Adrenal gland (tissue), 9 donors: ENCODE measurements at regions not wholly inside any gene's neighbourhood (a gene's known extent, or its start where the extent isn't known, plus 50 kb on each side); places are given as distances from the start of the nearest gene placed in this dataset.

ENCODE experiments used
- DNase-seq, 7 donors: peaks; one replicate each; pipeline ENCODE4 v3.0.0-alpha.2; 2019 to 2020
- H3K27ac ChIP-seq, 5 donors: fragments of 200-600 bp; sonication (generic) in 4 of 5; 1 replicate in 3 of 5; 2 replicates in 2 of 5; pipeline versions ENCODE4 v1.5.1 to v1.8.0; 2016 to 2020; ENCODE audit warnings: mild to moderate bottlenecking in 1 of 5
- H3K27me3 ChIP-seq: fragments of 200-600 bp; 2 replicates; pipeline ENCODE4 v1.8.0; 2021
- H3K36me3 ChIP-seq, 2 donors: fragments of 200-600 bp; replicated peaks in 1 of 2; 1 replicate in 1 of 2; 2 replicates in 1 of 2; pipeline versions ENCODE4 v1.5.1 to v1.8.0; 2018 to 2022
- H3K4me1 ChIP-seq, 2 donors: fragments of 200-600 bp; replicated peaks in 1 of 2; 1 replicate in 1 of 2; 2 replicates in 1 of 2; pipeline versions ENCODE4 v1.5.1 to v1.8.0; 2018 to 2021
- H3K4me3 ChIP-seq, 4 donors: fragments of 200-600 bp; sonication (generic) in 3 of 4; one replicate each; pipeline ENCODE4 v1.5.1; 2016 to 2018
- H3K9me3 ChIP-seq, 3 donors: fragments of 200-600 bp; sonication (generic) in 1 of 3; replicated peaks in 1 of 3; 1 replicate in 2 of 3; 2 replicates in 1 of 3; pipeline versions ENCODE4 v1.5.1 to v1.8.0; 2016 to 2021
- CTCF ChIP-seq, 6 experiments: fragments of 450-650 bp in 4 of 6; fragments of 200-600 bp in 2 of 6; sonication (generic) in 1 of 6; IDR thresholded peaks; 1 replicate in 5 of 6; 2 replicates in 1 of 6; pipeline versions ENCODE4 v1.5.1 to v1.8.0; 2016 to 2021; ENCODE audit warnings: antibody characterized with exemption in 6 of 6, mild to moderate bottlenecking in 2 of 6, moderate library complexity in 1 of 6
- POLR2A ChIP-seq, 2 donors: fragments of 450-650 bp; IDR thresholded peaks; one replicate each; pipeline ENCODE4 v1.6.1; 2017; ENCODE audit warnings: antibody characterized with exemption in 2 of 2, mild to moderate bottlenecking in 2 of 2, moderate library complexity in 1 of 2
- WGBS, 4 donors: extraction: QIAGEN DNeasy Blood & Tissue Kit in 2 of 4; methylation state at CpG; one replicate each; pipeline versions ENCODE4 v1.1.5 to v1.1.7; 2013 to 2017; 5-methylcytosine and 5-hydroxymethylcytosine counted together
- intact Hi-C, 2 donors: fragments of 100-400 bp; cut with DNase I; formaldehyde crosslinking; loops; one replicate each; pipeline versions ENCODE4 v1.14.1 to v1.15.0; 2022 to 2023
- donor health status: healthy with polysubstance abuse.
- donor health status: Bipolar disorder and iron deficiency.
- donor health status: DM: yes; HTN: yes; CAD: no.
- donor health status: DM: no; HTN: no; CAD: no.
- donor health status: DM: no; HTN: no; CAD: no.

DNA sequence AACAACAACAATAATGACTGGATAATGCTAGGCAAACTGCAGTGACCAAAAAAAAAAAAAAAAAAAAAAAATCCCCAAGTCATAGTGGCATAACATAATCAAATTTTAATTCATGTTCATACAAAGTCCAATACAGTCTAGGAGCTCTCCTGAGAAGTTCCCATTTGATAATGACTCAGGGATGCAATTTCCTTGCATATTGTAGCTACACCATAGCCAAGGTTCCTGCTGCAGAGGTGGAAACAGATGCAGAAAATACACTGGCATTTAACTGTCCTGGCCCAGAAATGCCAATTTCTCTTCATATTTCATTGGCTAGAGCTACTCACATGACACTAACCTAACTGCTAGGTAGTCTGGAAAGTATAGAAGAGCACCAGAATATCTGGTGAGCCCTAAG is 72.2 kb upstream of the SLC12A2 start:
- TF ChIP-seq CTCF (IDR thresholded peaks at IDR 0.05) (no peak), POLR2A (IDR thresholded peaks at IDR 0.05) (no peak)
- no peak for DNase-seq
- Histone ChIP-seq H3K27me3 (no peaks in the 10 kb centered on the region), H3K36me3 (no peaks in the 10 kb centered on the region), H3K4me1 (peaks cover 0 to 9% of the 10 kb centered on the region in 2 donors), H3K4me3 (no peak overlapping the region), H3K9me3 (no peaks in the 10 kb centered on the region), H3K27ac (no peak overlapping the region)
- intact Hi-C loops: no loop called here

- H3K4me3 ChIP-seq: no peak overlapping the region
- intact Hi-C loops: no loop called here
- TF ChIP-seq POLR2A (IDR thresholded peaks at IDR 0.05): no peak
- no peak for TF ChIP-seq CTCF (IDR thresholded peaks at IDR 0.05)
- H3K9me3 ChIP-seq: no peaks in the 10 kb centered on the region
- no peak for DNase-seq
- WGBS, 4 donors: 62 to 73% (median 66%) methylated on average over 2 of the region's 2 CpGs
- H3K27ac ChIP-seq: no peak overlapping the region
- H3K4me1 ChIP-seq: peaks cover 0 to 9% of the 10 kb centered on the region in 2 donors
- H3K27me3 ChIP-seq: no peaks in the 10 kb centered on the region
- no peaks in the 10 kb centered on the region for H3K36me3 ChIP-seq
Observed at GRCh38 chr5:128014578-128014977, 69.0 kb upstream of the SLC12A2 start.

GRCh38 chr5:128015478-128015877 is 68.1 kb upstream of the SLC12A2 start:
- 60 to 63% (median 61%) methylated on average over 1 of the region's 1 CpG for WGBS, 4 donors

DNA sequence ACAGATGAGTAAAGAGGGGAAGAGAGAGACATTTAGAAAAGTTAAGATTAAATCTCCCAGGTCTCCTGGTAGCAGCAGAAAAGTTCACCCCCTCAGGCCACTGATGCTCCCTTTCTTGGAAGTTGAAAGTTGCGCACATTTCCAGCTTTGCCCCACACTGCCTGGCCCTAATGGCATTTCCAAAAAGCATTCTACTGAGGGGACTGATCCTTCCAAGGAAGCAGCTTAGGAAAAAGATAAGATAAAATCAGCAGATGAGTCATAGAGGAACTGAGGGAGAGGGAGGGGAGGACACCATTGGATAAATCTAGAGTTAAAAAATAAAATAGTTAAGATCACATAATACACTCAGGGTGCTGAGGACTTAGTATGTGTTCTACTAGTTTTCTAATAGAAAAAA is 67.6 kb upstream of the SLC12A2 start:
- H3K36me3 ChIP-seq: no peaks in the 10 kb centered on the region
- 60 to 100% (median 81%) methylated on average over 1 of the region's 1 CpG for WGBS, 4 donors
- H3K27ac ChIP-seq: no peak overlapping the region
- H3K27me3 ChIP-seq: no peaks in the 10 kb centered on the region
- no peak for TF ChIP-seq CTCF (IDR thresholded peaks at IDR 0.05)
- no peak for TF ChIP-seq POLR2A (IDR thresholded peaks at IDR 0.05)
- peak in 1 of 7 donors; percentile 15 for DNase-seq
- intact Hi-C loops: no loop called here
- H3K4me3 ChIP-seq: no peak overlapping the region
- H3K4me1 ChIP-seq: peaks cover 0 to 9% of the 10 kb centered on the region in 2 donors
- H3K9me3 ChIP-seq: no peaks in the 10 kb centered on the region

More at GRCh38 chr5:128015478-128015877, 68.1 kb upstream of the SLC12A2 start:
- Histone ChIP-seq H3K27me3 (no peaks in the 10 kb centered on the region), H3K36me3 (no peaks in the 10 kb centered on the region), H3K4me3 (no peak overlapping the region), H3K4me1 (peaks cover 0 to 9% of the 10 kb centered on the region in 2 donors), H3K9me3 (no peaks in the 10 kb centered on the region), H3K27ac (no peak overlapping the region)
- intact Hi-C loops: no loop called here
- TF ChIP-seq CTCF (IDR thresholded peaks at IDR 0.05) (no peak), POLR2A (IDR thresholded peaks at IDR 0.05) (no peak)
- DNase-seq: no peak
